ENCODE measurements at regions not wholly inside any gene's neighbourhood (a gene's known extent, or its start where the extent isn't known, plus 50 kb on each side); places are given as distances from the start of the nearest gene placed in this dataset.

- TF ChIP-seq FOXO4 (CRISPR knock-in tag; conservative IDR thresholded peaks at IDR 0.05) (no peak), ZNF512 (CRISPR knock-in tag; IDR thresholded peaks at IDR 0.05) (no peak), CEBPZ (IDR thresholded peaks at IDR 0.05; ENCODE audit: low read length) (no peak)
Measured at GRCh38 chr21:35127026-35127425, 77.9 kb upstream of the RUNX1 start (continued).

DNA sequence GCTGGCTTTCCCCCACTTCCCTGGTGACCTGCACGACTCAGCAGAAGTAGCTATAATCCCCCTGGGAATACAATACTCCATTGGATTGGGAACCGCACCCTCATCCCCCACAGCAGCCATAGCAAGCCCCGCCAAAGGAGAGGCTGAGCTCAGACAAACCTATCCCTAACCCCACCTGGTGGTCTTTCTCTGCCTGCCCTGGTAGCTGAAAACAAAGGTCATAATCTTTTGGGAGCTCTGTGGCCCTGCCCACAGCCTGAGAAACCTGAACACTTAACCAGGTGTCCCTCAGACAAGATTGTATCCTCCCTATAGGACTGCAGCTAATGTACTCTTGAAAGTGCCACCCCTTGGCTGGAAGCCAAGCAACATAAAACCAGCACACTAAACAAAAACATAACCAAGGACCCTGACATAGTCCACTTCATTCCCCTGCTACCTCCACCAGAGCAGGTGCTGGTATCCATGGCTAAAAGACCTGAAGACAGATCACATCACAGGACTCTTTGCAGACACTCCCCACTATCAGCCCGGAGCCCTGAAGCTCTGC lies 71.6 kb upstream of the RUNX1 start:
- H3K9me3 ChIP-seq (ENCODE audit: low read length) = no peaks in the 10 kb centered on the region
- no peaks in the 10 kb centered on the region for H3K36me3 ChIP-seq (replicated peaks in 1 of 2; ENCODE audit: control insufficient read depth in 1 of 2, insufficient read depth in 2 of 2, low read length in 2 of 2)
- in situ Hi-C loops (cut with HindIII; ENCODE audit: extremely low pct_ligation_motif_present, low pct_unique_long_range_greater_than_20kb) = no loop called here
- no peaks in the 10 kb centered on the region for H3K79me2 ChIP-seq (ENCODE audit: insufficient read depth, low read length)
- no peak for ATAC-seq
- POLR2A ChIA-PET = no interaction called here
- FAIRE-seq = no peak
- H2AFZ ChIP-seq (ENCODE audit: low read length) = no peak overlapping the region
- CTCF ChIA-PET (ENCODE audit: low intra/inter-chr PET ratio, low total read pairs) = no interaction called here
- no peaks in the 10 kb centered on the region for H3K27me3 ChIP-seq (ENCODE audit: control insufficient read depth in 1 of 2, insufficient read depth in 2 of 2, low read length in 2 of 2)
- WGBS (ENCODE audit: low lambda C conversion rate) = 0% methylated on average over 1 of the region's 4 CpGs
- no peaks in the 10 kb centered on the region for H4K20me1 ChIP-seq (ENCODE audit: insufficient read depth, low read length)
- H3K9ac ChIP-seq (ENCODE audit: insufficient read depth, low read depth, low read length) = no peak overlapping the region
- no peak overlapping the region for H3K27ac ChIP-seq (ENCODE audit: extremely low read length, insufficient read depth, low read length)
- H3K4me1 ChIP-seq (ENCODE audit: insufficient read depth, low read length) = no peaks in the 10 kb centered on the region
- TF ChIP-seq SMARCC2 (IDR thresholded peaks at IDR 0.05) (no peak), PTBP1 (IDR thresholded peaks at IDR 0.05; ENCODE audit: low read depth, low read length, poor library complexity, severe bottlenecking) (no peak), KDM2A (CRISPR knock-in tag; IDR thresholded peaks at IDR 0.05; ENCODE audit: borderline replicate concordance, low read depth) (no peak), NONO (IDR thresholded peaks at IDR 0.05) (no peak), NONO (CRISPR knock-in tag; conservative IDR thresholded peaks at IDR 0.05) (no peak), ZSCAN12 (CRISPR knock-in tag; IDR thresholded peaks at IDR 0.05) (no peak), KDM3A (CRISPR knock-in tag; IDR thresholded peaks at IDR 0.05; ENCODE audit: low read depth) (no peak), FOXP1 (IDR thresholded peaks at IDR 0.05) (no peak), FOXP1 (CRISPR knock-in tag; IDR thresholded peaks at IDR 0.05) (no peak)
- intact Hi-C loops (cut with micrococcal nuclease; ENCODE audit: unreplicated experiment) = no loop called here
- DNase-seq (ENCODE audit: low spot score) = no peak
- H3K4me2 ChIP-seq (ENCODE audit: low read depth, low read length) = no peak overlapping the region
- no TSS peak for BruUV-seq (replicated peaks)
- no peak overlapping the region for H3K4me3 ChIP-seq (replicated peaks in 1 of 3; ENCODE audit: insufficient read depth in 1 of 3, low read depth in 2 of 3, low read length in 3 of 3)

Data from HepG2 (cell line).